ENCODE measurements at regions not wholly inside any gene's neighbourhood (a gene's known extent, or its start where the extent isn't known, plus 50 kb on each side); places are given as distances from the start of the nearest gene placed in this dataset.
"Not testable (repeated sequence)": the region's sequence is repeated elsewhere in the genome, so short reads cannot be mapped to it uniquely, and the experiment has no call there.

DNA sequence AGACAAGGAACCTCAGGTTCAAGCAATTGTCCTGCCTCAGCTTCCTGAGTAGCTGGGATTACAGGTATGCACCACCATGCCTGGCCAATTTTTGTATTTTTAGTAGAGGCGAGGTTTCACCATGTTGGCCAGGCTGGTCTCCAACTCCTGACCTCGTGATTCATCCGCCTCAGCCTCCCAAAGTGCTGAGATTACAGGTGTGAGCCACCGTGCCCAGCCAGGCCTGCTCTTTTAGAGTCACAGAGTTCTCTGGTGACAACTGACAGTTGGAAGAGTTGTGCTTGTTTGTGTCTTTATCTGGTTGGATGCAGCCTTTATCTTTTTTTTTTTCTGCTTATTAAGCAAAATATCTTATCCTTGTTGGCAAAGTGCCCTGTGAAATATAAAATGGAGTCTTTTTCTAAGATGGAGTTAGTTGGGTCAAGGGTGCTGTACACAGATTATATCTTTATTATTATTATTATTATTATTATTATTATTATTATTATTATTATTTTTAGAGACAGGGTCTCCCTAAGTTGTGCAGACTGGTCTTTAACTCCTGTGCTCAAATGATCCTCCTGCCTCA lies 86.5 kb upstream of the ABHD2 start:
- DNase-seq (ENCODE audit: low spot score); BruUV-seq (replicated peaks); FAIRE-seq; H3K36me3 ChIP-seq (replicated peaks in 1 of 2; ENCODE audit: control insufficient read depth in 1 of 2, insufficient read depth in 2 of 2, low read length in 2 of 2); H2AFZ ChIP-seq (ENCODE audit: low read length); H3K79me2 ChIP-seq (ENCODE audit: insufficient read depth, low read length); H4K20me1 ChIP-seq (ENCODE audit: insufficient read depth, low read length); CTCF ChIA-PET (ENCODE audit: low intra/inter-chr PET ratio, low total read pairs); H3K27me3 ChIP-seq (ENCODE audit: control insufficient read depth in 1 of 2, insufficient read depth in 2 of 2, low read length in 2 of 2); intact Hi-C loops (cut with micrococcal nuclease; ENCODE audit: unreplicated experiment); POLR2A ChIA-PET; H3K9me3 ChIP-seq (ENCODE audit: low read length); H3K27ac ChIP-seq (ENCODE audit: extremely low read length, insufficient read depth, low read length); ATAC-seq; H3K9ac ChIP-seq (ENCODE audit: insufficient read depth, low read depth, low read length); H3K4me2 ChIP-seq (ENCODE audit: low read depth, low read length); H3K4me3 ChIP-seq (replicated peaks in 1 of 3; ENCODE audit: insufficient read depth in 1 of 3, low read depth in 2 of 3, low read length in 3 of 3): not testable (repeated sequence)
- H3K4me1 ChIP-seq (ENCODE audit: insufficient read depth, low read length) = peaks cover 21% of the 10 kb centered on the region
- 38% methylated on average over 4 of the region's 4 CpGs for WGBS (ENCODE audit: low lambda C conversion rate)
- TF ChIP-seq MAFF (IDR thresholded peaks at IDR 0.05; ENCODE audit: low read depth, low read length) (peak; percentile 75), MAFK (conservative IDR thresholded peaks at IDR 0.05 in 1 of 2, IDR thresholded peaks at IDR 0.05 in 1 of 2; ENCODE audit: low read length in 2 of 2) (peak; percentile 78 to 87)
- in situ Hi-C loops (cut with HindIII; ENCODE audit: extremely low pct_ligation_motif_present, low pct_unique_long_range_greater_than_20kb) = loop anchor here (5.0 kb wide), 1 partner anchor 99 kb away; no protein-coding TSS in a partner anchor

DNA sequence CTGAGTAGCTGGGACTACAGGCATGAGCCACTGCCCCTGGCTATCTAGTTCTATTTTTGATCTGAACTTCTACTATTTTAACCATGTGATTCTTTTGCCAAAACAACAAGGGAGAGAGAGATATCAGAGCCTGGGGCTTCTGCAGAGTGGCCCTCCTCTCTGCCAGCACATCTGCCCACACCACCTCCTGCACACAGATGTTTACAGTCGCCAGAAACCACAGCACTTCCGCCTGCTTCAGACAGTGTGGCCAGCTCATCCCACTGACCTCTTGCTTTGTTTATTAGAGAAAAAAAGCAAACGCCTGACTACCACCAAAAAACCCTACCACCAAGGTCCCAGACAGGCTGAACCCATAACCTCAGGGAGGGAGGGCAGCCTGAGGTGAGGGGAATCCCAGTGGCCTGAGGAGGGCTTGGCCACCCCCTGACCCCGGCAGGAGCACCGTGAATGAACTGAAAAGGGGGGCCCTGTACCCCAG lies 85.9 kb upstream of the ABHD2 start:
- CTCF ChIA-PET (ENCODE audit: low intra/inter-chr PET ratio, low total read pairs) = no interaction called here
- TF ChIP-seq ZSCAN20 (CRISPR knock-in tag; IDR thresholded peaks at IDR 0.05; ENCODE audit: borderline replicate concordance) (no peak), MXD4 (CRISPR knock-in tag; IDR thresholded peaks at IDR 0.05) (no peak), SALL1 (CRISPR knock-in tag; IDR thresholded peaks at IDR 0.05) (peak; percentile 11; the same call in 1 of the 2 replicates), ZNF839 (CRISPR knock-in tag; IDR thresholded peaks at IDR 0.05; ENCODE audit: borderline replicate concordance) (no peak), ETV5 (CRISPR knock-in tag; IDR thresholded peaks at IDR 0.05; ENCODE audit: borderline replicate concordance) (peak; percentile 47; the same call in 1 of the 2 replicates), KDM3A (CRISPR knock-in tag; IDR thresholded peaks at IDR 0.05; ENCODE audit: low read depth) (no peak), ZNF3 (CRISPR knock-in tag; IDR thresholded peaks at IDR 0.05) (no peak), FOXP1 (IDR thresholded peaks at IDR 0.05) (no peak), FOXP1 (CRISPR knock-in tag; IDR thresholded peaks at IDR 0.05) (peak; percentile 38; the same call in 1 of the 2 replicates), ZNF234 (CRISPR knock-in tag; conservative IDR thresholded peaks at IDR 0.05) (no peak), FOXA3 (CRISPR knock-in tag; IDR thresholded peaks at IDR 0.05) (peak; percentile 38; the same call in 1 of the 2 replicates), NR2F6 (IDR thresholded peaks at IDR 0.05) (no peak), NR2F6 (CRISPR knock-in tag; IDR thresholded peaks at IDR 0.05) (no peak; the same call in 1 of the 2 replicates), SRSF1 (optimal IDR thresholded peaks at IDR 0.05; ENCODE audit: low read depth, low read length) (no peak), ELF3 (CRISPR knock-in tag; IDR thresholded peaks at IDR 0.05) (peak; percentile 84), ELF1 (CRISPR knock-in tag; IDR thresholded peaks at IDR 0.05) (peak; percentile 46)
- TF ChIP-seq, protein P1, sequence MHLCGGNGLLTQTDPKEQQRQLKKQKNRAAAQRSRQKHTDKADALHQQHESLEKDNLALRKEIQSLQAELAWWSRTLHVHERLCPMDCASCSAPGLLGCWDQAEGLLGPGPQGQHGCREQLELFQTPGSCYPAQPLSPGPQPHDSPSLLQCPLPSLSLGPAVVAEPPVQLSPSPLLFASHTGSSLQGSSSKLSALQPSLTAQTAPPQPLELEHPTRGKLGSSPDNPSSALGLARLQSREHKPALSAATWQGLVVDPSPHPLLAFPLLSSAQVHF (CRISPR knock-in tag; IDR thresholded peaks at IDR 0.05) = no peak

More for the DNA sequence above, 85.9 kb upstream of the ABHD2 start:
- H3K27me3 ChIP-seq (ENCODE audit: control insufficient read depth in 1 of 2, insufficient read depth in 2 of 2, low read length in 2 of 2) = peaks cover 0 to 4% of the 10 kb centered on the region in 2 experiments; a peak in 3 of 5 replicates
- peak overlapping the region; percentile 75 for H3K4me2 ChIP-seq (ENCODE audit: low read depth, low read length)
- H3K9ac ChIP-seq (ENCODE audit: insufficient read depth, low read depth, low read length) = 0 out of 2 replicates have a peak overlapping the region, but pooled peaks have one; percentile 29
- H3K36me3 ChIP-seq (replicated peaks in 1 of 2; ENCODE audit: control insufficient read depth in 1 of 2, insufficient read depth in 2 of 2, low read length in 2 of 2) = no peaks in the 10 kb centered on the region
- WGBS (ENCODE audit: low lambda C conversion rate) = 0% methylated on average over 5 of the region's 5 CpGs
- H2AFZ ChIP-seq (ENCODE audit: low read length) = no peak overlapping the region
- H4K20me1 ChIP-seq (ENCODE audit: insufficient read depth, low read length) = no peaks in the 10 kb centered on the region
- peak overlapping the region in 2 of 3 experiments; percentile 21 to 52; a peak in 3 of 6 replicates for H3K4me3 ChIP-seq (replicated peaks in 1 of 3; ENCODE audit: insufficient read depth in 1 of 3, low read depth in 2 of 3, low read length in 3 of 3)
- in situ Hi-C loops (cut with HindIII; ENCODE audit: extremely low pct_ligation_motif_present, low pct_unique_long_range_greater_than_20kb) (loop anchor here (5.0 kb wide), 1 partner anchor 100 kb away; no protein-coding TSS in a partner anchor), intact Hi-C loops (cut with micrococcal nuclease; ENCODE audit: unreplicated experiment) (no loop called here)
- H3K27ac ChIP-seq (ENCODE audit: extremely low read length, insufficient read depth, low read length) = no peak overlapping the region
- POLR2A ChIA-PET = no interaction called here
- peaks cover 21% of the 10 kb centered on the region for H3K4me1 ChIP-seq (ENCODE audit: insufficient read depth, low read length)
- FAIRE-seq (no peak), DNase-seq (ENCODE audit: low spot score) (peak; percentile 18), ATAC-seq (peak; percentile 67)
- BruUV-seq (replicated peaks) = no TSS peak
- H3K79me2 ChIP-seq (ENCODE audit: insufficient read depth, low read length) = no peaks in the 10 kb centered on the region
- no peaks in the 10 kb centered on the region for H3K9me3 ChIP-seq (ENCODE audit: low read length)
